ENCODE measurements at regions not wholly inside any gene's neighbourhood (a gene's known extent, or its start where the extent isn't known, plus 50 kb on each side); places are given as distances from the start of the nearest gene placed in this dataset.
A peak's percentile ranks its signal among the peaks of the same experiment; 100 is the strongest.

GRCh38 chr2:106969777-106970176, 83.8 kb upstream of the ST6GAL2 start:
- TF ChIP-seq GATA2 (IDR thresholded peaks at IDR 0.05; ENCODE audit: low read depth, low read length) = no peak
- no peak for TF ChIP-seq GATA3 (IDR thresholded peaks at IDR 0.05; ENCODE audit: low read depth, low read length)

DNA sequence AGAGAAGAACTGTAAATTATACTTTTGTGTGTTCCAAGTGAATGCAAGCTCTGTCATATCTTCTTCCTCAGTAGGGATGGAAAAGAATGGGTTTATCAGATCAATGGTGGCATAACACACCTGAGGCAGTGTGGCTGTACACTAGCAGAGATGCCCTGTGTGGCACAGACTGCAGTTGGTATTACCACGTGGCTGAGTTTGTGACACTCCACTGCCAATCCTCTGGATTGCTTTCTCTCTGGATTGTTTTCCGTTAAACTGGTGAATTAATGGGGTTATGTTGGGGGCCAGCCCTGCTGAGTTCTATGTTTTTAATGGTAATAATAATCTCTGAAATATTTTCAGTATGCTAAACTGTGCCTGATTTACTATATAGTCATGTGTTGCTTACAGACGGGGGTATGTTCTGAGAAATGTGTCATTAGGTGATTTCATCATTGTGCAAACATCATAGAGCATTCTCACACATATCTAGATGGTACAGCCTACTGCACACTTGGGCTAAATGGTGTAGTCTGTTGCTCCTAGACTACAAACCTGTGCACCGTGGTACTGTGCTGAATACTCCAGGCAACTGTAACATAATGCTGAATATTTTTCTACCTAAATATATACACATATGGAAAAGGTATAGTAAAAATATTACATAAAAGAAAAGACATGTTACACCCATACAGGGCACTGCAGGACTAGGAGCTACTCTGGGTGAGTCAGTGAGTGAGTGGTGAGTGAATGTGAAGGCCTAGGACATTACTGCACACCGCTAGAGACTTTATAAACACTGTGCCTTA, 84.7 kb upstream of the ST6GAL2 start:
- no peak for TF ChIP-seq GATA3 (IDR thresholded peaks at IDR 0.05; ENCODE audit: low read depth, low read length)
- TF ChIP-seq GATA2 (IDR thresholded peaks at IDR 0.05; ENCODE audit: low read depth, low read length) = no peak

DNA sequence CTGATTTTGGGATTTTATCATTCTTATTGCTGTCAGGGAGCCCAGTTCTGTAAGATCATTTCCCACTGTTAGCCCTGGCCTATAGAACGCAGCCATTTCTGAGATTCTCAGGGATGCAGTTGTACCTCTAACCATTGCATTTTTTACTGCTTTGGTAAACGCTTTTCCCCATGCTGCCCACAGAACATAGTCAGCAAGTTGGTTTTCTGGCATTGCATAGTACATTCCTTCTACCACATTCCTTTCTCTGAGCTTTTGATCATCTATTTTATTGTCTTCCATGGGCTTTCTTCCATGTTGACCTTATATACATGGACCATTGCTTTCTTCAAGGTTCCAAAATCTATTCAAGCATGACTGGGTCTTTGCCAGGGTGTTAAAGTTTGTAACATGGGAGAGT, 86.8 kb upstream of the ST6GAL2 start:
- TF ChIP-seq GATA3 (IDR thresholded peaks at IDR 0.05; ENCODE audit: low read depth, low read length) (no peak), GATA2 (IDR thresholded peaks at IDR 0.05; ENCODE audit: low read depth, low read length) (no peak)

- TF ChIP-seq GATA3 (IDR thresholded peaks at IDR 0.05; ENCODE audit: low read depth, low read length) = no peak
- no peak for TF ChIP-seq GATA2 (IDR thresholded peaks at IDR 0.05; ENCODE audit: low read depth, low read length)
Measured at GRCh38 chr2:106974891-106975290, 88.9 kb upstream of the ST6GAL2 start.

- TF ChIP-seq GATA3 (IDR thresholded peaks at IDR 0.05; ENCODE audit: low read depth, low read length) = no peak
- no peak for TF ChIP-seq GATA2 (IDR thresholded peaks at IDR 0.05; ENCODE audit: low read depth, low read length)
Measured at GRCh38 chr2:106975641-106976040, 89.7 kb upstream of the ST6GAL2 start.

DNA sequence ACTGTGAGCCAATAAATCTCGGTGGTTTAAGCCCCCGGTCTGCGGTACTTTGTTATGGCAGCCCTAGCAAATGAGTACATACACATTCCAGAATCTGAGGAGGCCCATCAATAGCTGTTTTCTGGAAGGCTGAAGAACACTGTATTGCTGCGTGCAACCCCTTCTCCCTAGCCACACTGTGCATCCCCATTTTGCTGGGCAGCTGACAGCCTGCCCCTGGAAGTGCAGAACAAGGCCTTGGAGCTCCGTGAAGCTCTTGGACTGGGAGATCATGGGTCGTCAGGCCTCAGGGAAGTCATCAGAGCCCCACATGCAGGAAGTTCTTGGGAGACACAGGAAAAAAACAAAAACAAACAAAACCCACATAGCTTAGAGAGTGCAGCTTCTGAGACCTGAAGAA, 90.6 kb upstream of the ST6GAL2 start:
- TF ChIP-seq GATA2 (IDR thresholded peaks at IDR 0.05; ENCODE audit: low read depth, low read length) = no peak
- TF ChIP-seq GATA3 (IDR thresholded peaks at IDR 0.05; ENCODE audit: low read depth, low read length) = no peak

DNA sequence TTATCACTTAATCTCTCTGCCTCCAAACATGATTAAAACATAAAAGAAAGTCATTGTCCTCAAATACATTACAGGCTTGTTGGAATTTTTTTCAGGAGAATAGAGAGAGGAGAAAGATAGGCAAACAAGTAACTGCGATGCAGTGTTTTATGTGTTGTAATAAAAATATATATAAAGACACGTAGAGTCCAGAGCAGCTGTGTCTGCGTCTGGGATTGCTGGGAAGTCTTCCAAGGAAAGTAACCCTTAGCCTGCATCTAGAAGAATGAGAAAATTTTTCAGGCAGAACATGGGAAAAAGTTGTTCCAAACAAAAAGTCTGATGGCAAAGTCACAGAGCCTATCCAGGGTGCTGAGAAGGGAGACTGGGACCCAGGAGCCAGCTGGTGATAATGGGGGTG, 91.8 kb upstream of the ST6GAL2 start:
- TF ChIP-seq GATA2 (IDR thresholded peaks at IDR 0.05; ENCODE audit: low read depth, low read length) = no peak
- TF ChIP-seq GATA3 (IDR thresholded peaks at IDR 0.05; ENCODE audit: low read depth, low read length) = 0 out of 2 replicates have a peak, but pooled peaks have one; percentile 28

DNA sequence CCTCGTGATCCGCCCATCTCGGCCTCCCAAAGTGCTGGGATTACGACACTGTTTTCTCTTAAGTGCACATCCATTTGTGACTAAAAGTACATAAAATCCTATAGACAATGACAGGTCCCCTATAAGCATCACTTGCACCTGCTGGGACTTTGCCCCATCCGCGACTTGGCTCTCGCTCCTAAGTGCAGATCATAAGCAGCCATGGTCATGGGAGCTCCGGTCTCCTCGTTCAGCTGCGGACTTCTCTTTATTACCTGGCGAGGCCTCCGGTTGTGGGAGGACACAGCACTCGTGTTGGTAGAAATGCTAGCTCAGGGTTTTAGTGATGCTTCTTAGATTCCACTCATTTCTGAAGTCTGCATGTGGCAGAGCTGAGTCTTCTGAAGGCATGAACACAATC, 92.7 kb upstream of the ST6GAL2 start:
- TF ChIP-seq GATA2 (IDR thresholded peaks at IDR 0.05; ENCODE audit: low read depth, low read length) (no peak), GATA3 (IDR thresholded peaks at IDR 0.05; ENCODE audit: low read depth, low read length) (no peak)

GRCh38 chr2:106981491-106981890, 95.5 kb upstream of the ST6GAL2 start:
- TF ChIP-seq GATA2 (IDR thresholded peaks at IDR 0.05; ENCODE audit: low read depth, low read length) (no peak), GATA3 (IDR thresholded peaks at IDR 0.05; ENCODE audit: low read depth, low read length) (no peak)

GRCh38 chr2:106982350-106982749, 96.4 kb upstream of the ST6GAL2 start:
- no peak for TF ChIP-seq GATA2 (IDR thresholded peaks at IDR 0.05; ENCODE audit: low read depth, low read length)
- no peak for TF ChIP-seq GATA3 (IDR thresholded peaks at IDR 0.05; ENCODE audit: low read depth, low read length)

GRCh38 chr2:106983305-106983704, 97.3 kb upstream of the ST6GAL2 start:
- TF ChIP-seq GATA2 (IDR thresholded peaks at IDR 0.05; ENCODE audit: low read depth, low read length) (no peak), GATA3 (IDR thresholded peaks at IDR 0.05; ENCODE audit: low read depth, low read length) (no peak)

GRCh38 chr2:106988361-106988760, 102.4 kb upstream of the ST6GAL2 start:
- TF ChIP-seq GATA3 (IDR thresholded peaks at IDR 0.05; ENCODE audit: low read depth, low read length) (no peak), GATA2 (IDR thresholded peaks at IDR 0.05; ENCODE audit: low read depth, low read length) (no peak)

- TF ChIP-seq GATA2 (IDR thresholded peaks at IDR 0.05; ENCODE audit: low read depth, low read length) = no peak
- no peak for TF ChIP-seq GATA3 (IDR thresholded peaks at IDR 0.05; ENCODE audit: low read depth, low read length)
Measured at GRCh38 chr2:106990297-106990696, 104.3 kb upstream of the ST6GAL2 start.

- TF ChIP-seq GATA3 (IDR thresholded peaks at IDR 0.05; ENCODE audit: low read depth, low read length) = no peak
- TF ChIP-seq GATA2 (IDR thresholded peaks at IDR 0.05; ENCODE audit: low read depth, low read length) = no peak
Measured at GRCh38 chr2:106991866-106992265, 105.9 kb upstream of the ST6GAL2 start.

DNA sequence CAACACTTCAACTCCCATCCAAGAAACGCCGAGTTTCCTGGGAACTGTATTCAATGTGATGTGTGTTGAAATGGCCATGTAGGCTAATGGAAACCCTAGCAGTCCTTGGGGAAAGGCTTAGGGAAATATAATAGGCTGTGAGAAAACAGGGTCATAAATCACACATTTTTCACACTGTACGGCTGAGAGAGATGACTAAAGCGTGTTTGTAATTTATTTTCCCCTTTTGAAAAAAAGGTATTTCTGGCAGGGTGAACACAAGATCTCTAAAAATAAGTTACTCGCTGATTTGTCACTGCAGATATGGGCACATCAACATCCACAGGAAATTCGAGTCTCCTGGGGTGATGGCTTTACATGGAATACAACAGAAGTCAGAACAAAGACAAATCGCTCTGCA, 109.6 kb upstream of the ST6GAL2 start:
- TF ChIP-seq GATA2 (IDR thresholded peaks at IDR 0.05; ENCODE audit: low read depth, low read length) = no peak

All from SH-SY5Y (cell line).